Peyer's patch (tissue), 4 donors: ENCODE measurements at regions not wholly inside any gene's neighbourhood (a gene's known extent, or its start where the extent isn't known, plus 50 kb on each side); places are given as distances from the start of the nearest gene placed in this dataset.

Experiments
- CTCF ChIP-seq, 6 experiments: fragments of 450-650 bp in 4 of 6; fragments of 200-600 bp in 2 of 6; sonication (generic) in 1 of 6; IDR thresholded peaks; one replicate each; pipeline ENCODE4 v1.5.1; 2017 to 2019; ENCODE audit warnings: antibody characterized with exemption in 6 of 6, mild to moderate bottlenecking in 3 of 6, moderate library complexity in 1 of 6
- POLR2A ChIP-seq, 2 donors: fragments of 450-650 bp; IDR thresholded peaks; one replicate each; pipeline ENCODE4 v1.5.1; 2017; ENCODE audit warnings: antibody characterized with exemption in 2 of 2, mild to moderate bottlenecking in 2 of 2, moderate library complexity in 2 of 2

- TF ChIP-seq CTCF (IDR thresholded peaks at IDR 0.05) (no peak), POLR2A (IDR thresholded peaks at IDR 0.05) (no peak)
Measured at GRCh38 chr3:181930105-181930504, 218.4 kb downstream of the SOX2 start.
